ENCODE measurements at regions not wholly inside any gene's neighbourhood (a gene's known extent, or its start where the extent isn't known, plus 50 kb on each side); places are given as distances from the start of the nearest gene placed in this dataset.
"Not testable (repeated sequence)": the region's sequence is repeated elsewhere in the genome, so short reads cannot be mapped to it uniquely, and the experiment has no call there.

DNA sequence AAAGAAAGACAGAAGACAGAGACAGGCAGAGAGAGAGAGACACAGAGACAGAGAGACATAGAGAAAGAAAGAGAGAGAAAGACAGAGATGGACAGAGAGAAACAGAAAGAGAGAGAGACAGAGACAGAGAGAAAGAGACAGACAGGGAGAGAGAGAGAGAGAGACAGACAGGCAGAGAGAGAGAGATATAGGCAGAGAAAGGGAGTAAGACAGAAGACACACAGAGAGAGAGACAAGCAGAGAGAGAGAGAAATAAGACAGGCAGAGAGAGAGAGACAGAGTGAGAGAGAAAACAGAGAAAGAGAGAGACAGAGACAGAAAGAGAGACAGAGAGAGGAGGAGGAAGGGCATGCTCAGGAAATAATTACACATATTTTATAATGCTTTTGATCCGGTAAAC, 758.3 kb upstream of the DEFB115 start:
- Histone ChIP-seq H2AFZ (ENCODE audit: low read length) (no peak overlapping the region), H3K79me2 (ENCODE audit: control insufficient read depth, insufficient read depth, low read length) (no peaks in the 10 kb centered on the region), H3K27ac (ENCODE audit: insufficient read depth, low read length) (no peak overlapping the region), H3K27me3 (ENCODE audit: control insufficient read depth, insufficient read depth, low read length) (no peaks in the 10 kb centered on the region), H3K4me3 (replicated peaks in 1 of 4; ENCODE audit: control extremely low read depth in 1 of 4, insufficient read depth in 1 of 4, low read depth in 3 of 4, low read length in 4 of 4) (no peak overlapping the region), H3K4me1 (ENCODE audit: control insufficient read depth, extremely low read depth, insufficient read depth, low read length) (no peaks in the 10 kb centered on the region), H3K9me3 (ENCODE audit: control insufficient read depth, insufficient read depth, low read depth, low read length) (no peaks in the 10 kb centered on the region), H3K9ac (ENCODE audit: insufficient read depth, low read length) (no peak overlapping the region), H3K4me2 (ENCODE audit: extremely low read depth, insufficient read depth, low read length) (no peak overlapping the region), H4K20me1 (ENCODE audit: control insufficient read depth, extremely low read depth, insufficient read depth, low read length) (no peaks in the 10 kb centered on the region), H3K36me3 (ENCODE audit: control insufficient read depth, insufficient read depth, low read length) (no peaks in the 10 kb centered on the region)
- no peak for DNase-seq (ENCODE audit: low read depth in 2 of 2)
- no peak for TF ChIP-seq EZH2 (IDR thresholded peaks at IDR 0.05; ENCODE audit: low read length, missing control alignments)
- TF ChIP-seq, protein P1, sequence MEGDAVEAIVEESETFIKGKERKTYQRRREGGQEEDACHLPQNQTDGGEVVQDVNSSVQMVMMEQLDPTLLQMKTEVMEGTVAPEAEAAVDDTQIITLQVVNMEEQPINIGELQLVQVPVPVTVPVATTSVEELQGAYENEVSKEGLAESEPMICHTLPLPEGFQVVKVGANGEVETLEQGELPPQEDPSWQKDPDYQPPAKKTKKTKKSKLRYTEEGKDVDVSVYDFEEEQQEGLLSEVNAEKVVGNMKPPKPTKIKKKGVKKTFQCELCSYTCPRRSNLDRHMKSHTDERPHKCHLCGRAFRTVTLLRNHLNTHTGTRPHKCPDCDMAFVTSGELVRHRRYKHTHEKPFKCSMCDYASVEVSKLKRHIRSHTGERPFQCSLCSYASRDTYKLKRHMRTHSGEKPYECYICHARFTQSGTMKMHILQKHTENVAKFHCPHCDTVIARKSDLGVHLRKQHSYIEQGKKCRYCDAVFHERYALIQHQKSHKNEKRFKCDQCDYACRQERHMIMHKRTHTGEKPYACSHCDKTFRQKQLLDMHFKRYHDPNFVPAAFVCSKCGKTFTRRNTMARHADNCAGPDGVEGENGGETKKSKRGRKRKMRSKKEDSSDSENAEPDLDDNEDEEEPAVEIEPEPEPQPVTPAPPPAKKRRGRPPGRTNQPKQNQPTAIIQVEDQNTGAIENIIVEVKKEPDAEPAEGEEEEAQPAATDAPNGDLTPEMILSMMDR (conservative IDR thresholded peaks at IDR 0.05 in 1 of 2, IDR thresholded peaks at IDR 0.05 in 1 of 2; ENCODE audit: low read depth in 1 of 2, low read length in 2 of 2), result no peak

GRCh38 chr20:30499716-30500446, 757.6 kb upstream of the DEFB115 start:
- H3K9ac ChIP-seq (ENCODE audit: insufficient read depth, low read length); H3K9me3 ChIP-seq (ENCODE audit: control insufficient read depth, insufficient read depth, low read depth, low read length); H3K27me3 ChIP-seq (ENCODE audit: control insufficient read depth, insufficient read depth, low read length); H3K4me1 ChIP-seq (ENCODE audit: control insufficient read depth, extremely low read depth, insufficient read depth, low read length); H3K27ac ChIP-seq (ENCODE audit: insufficient read depth, low read length); H3K4me2 ChIP-seq (ENCODE audit: extremely low read depth, insufficient read depth, low read length); H4K20me1 ChIP-seq (ENCODE audit: control insufficient read depth, extremely low read depth, insufficient read depth, low read length); H2AFZ ChIP-seq (ENCODE audit: low read length); H3K4me3 ChIP-seq (replicated peaks in 1 of 4; ENCODE audit: control extremely low read depth in 1 of 4, insufficient read depth in 1 of 4, low read depth in 3 of 4, low read length in 4 of 4); H3K36me3 ChIP-seq (ENCODE audit: control insufficient read depth, insufficient read depth, low read length); H3K79me2 ChIP-seq (ENCODE audit: control insufficient read depth, insufficient read depth, low read length); DNase-seq (ENCODE audit: low read depth in 2 of 2): not testable (repeated sequence)

DNA sequence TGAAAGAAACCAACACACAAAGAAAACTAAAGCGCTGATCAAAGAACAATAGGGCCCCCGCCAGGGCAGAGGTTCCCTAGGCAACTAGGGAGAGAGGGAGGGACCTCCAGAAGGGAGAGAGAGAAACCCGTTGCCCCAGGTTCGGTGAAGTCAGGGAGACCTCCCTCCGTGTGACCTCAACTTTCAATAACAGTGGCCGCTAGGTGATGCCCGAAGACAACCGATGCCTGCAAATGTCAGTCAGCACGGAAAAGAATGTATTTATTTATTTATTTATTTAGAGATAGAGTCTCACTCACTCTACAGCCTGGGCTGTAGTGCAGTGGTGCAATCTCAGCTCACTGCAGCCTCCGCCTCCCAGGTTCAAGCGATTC, 757.0 kb upstream of the DEFB115 start:
- H3K9ac ChIP-seq (ENCODE audit: insufficient read depth, low read length); H3K4me3 ChIP-seq (replicated peaks in 1 of 4; ENCODE audit: control extremely low read depth in 1 of 4, insufficient read depth in 1 of 4, low read depth in 3 of 4, low read length in 4 of 4); H3K27me3 ChIP-seq (ENCODE audit: control insufficient read depth, insufficient read depth, low read length); H3K27ac ChIP-seq (ENCODE audit: insufficient read depth, low read length); H4K20me1 ChIP-seq (ENCODE audit: control insufficient read depth, extremely low read depth, insufficient read depth, low read length); H2AFZ ChIP-seq (ENCODE audit: low read length); H3K4me1 ChIP-seq (ENCODE audit: control insufficient read depth, extremely low read depth, insufficient read depth, low read length); H3K36me3 ChIP-seq (ENCODE audit: control insufficient read depth, insufficient read depth, low read length); H3K9me3 ChIP-seq (ENCODE audit: control insufficient read depth, insufficient read depth, low read depth, low read length); H3K4me2 ChIP-seq (ENCODE audit: extremely low read depth, insufficient read depth, low read length); H3K79me2 ChIP-seq (ENCODE audit: control insufficient read depth, insufficient read depth, low read length): not testable (repeated sequence)
- TF ChIP-seq, protein P1 (conservative IDR thresholded peaks at IDR 0.05 in 1 of 2, IDR thresholded peaks at IDR 0.05 in 1 of 2; ENCODE audit: low read depth in 1 of 2, low read length in 2 of 2), result peak in 1 of 2 donors; percentile 10
- peak in 1 of 2 donors; percentile 19 for DNase-seq (ENCODE audit: low read depth in 2 of 2)

Measured in fibroblast of lung (primary cell).